Adrenal gland (tissue), 9 donors: ENCODE measurements at regions not wholly inside any gene's neighbourhood (a gene's known extent, or its start where the extent isn't known, plus 50 kb on each side); places are given as distances from the start of the nearest gene placed in this dataset.

Experiments
- DNase-seq, 7 donors: peaks; one replicate each; pipeline ENCODE4 v3.0.0-alpha.2; 2019 to 2020
- H3K27ac ChIP-seq, 5 donors: fragments of 200-600 bp; sonication (generic) in 4 of 5; 1 replicate in 3 of 5; 2 replicates in 2 of 5; pipeline versions ENCODE4 v1.5.1 to v1.8.0; 2016 to 2020; ENCODE audit warnings: mild to moderate bottlenecking in 1 of 5
- H3K27me3 ChIP-seq: fragments of 200-600 bp; 2 replicates; pipeline ENCODE4 v1.8.0; 2021
- H3K36me3 ChIP-seq, 2 donors: fragments of 200-600 bp; replicated peaks in 1 of 2; 1 replicate in 1 of 2; 2 replicates in 1 of 2; pipeline versions ENCODE4 v1.5.1 to v1.8.0; 2018 to 2022
- H3K4me1 ChIP-seq, 2 donors: fragments of 200-600 bp; replicated peaks in 1 of 2; 1 replicate in 1 of 2; 2 replicates in 1 of 2; pipeline versions ENCODE4 v1.5.1 to v1.8.0; 2018 to 2021
- H3K4me3 ChIP-seq, 4 donors: fragments of 200-600 bp; sonication (generic) in 3 of 4; one replicate each; pipeline ENCODE4 v1.5.1; 2016 to 2018
- H3K9me3 ChIP-seq, 3 donors: fragments of 200-600 bp; sonication (generic) in 1 of 3; replicated peaks in 1 of 3; 1 replicate in 2 of 3; 2 replicates in 1 of 3; pipeline versions ENCODE4 v1.5.1 to v1.8.0; 2016 to 2021
- POLR2A ChIP-seq, 2 donors: fragments of 450-650 bp; IDR thresholded peaks; one replicate each; pipeline ENCODE4 v1.6.1; 2017; ENCODE audit warnings: antibody characterized with exemption in 2 of 2, mild to moderate bottlenecking in 2 of 2, moderate library complexity in 1 of 2
- WGBS, 4 donors: extraction: QIAGEN DNeasy Blood & Tissue Kit in 2 of 4; methylation state at CpG; one replicate each; pipeline versions ENCODE4 v1.1.5 to v1.1.7; 2013 to 2017; 5-methylcytosine and 5-hydroxymethylcytosine counted together
- intact Hi-C, 2 donors: fragments of 100-400 bp; cut with DNase I; formaldehyde crosslinking; loops; one replicate each; pipeline versions ENCODE4 v1.14.1 to v1.15.0; 2022 to 2023
- TF ChIP-seq, protein P1 (sequence below), 6 experiments: fragments of 450-650 bp in 4 of 6; fragments of 200-600 bp in 2 of 6; sonication (generic) in 1 of 6; IDR thresholded peaks; 1 replicate in 5 of 6; 2 replicates in 1 of 6; pipeline versions ENCODE4 v1.5.1 to v1.8.0; 2016 to 2021; ENCODE audit warnings: antibody characterized with exemption in 6 of 6, mild to moderate bottlenecking in 2 of 6, moderate library complexity in 1 of 6
- donor health status: healthy with polysubstance abuse.
- donor health status: Bipolar disorder and iron deficiency.
- donor health status: DM: yes; HTN: yes; CAD: no.
- donor health status: DM: no; HTN: no; CAD: no.
- donor health status: DM: no; HTN: no; CAD: no.

DNA sequence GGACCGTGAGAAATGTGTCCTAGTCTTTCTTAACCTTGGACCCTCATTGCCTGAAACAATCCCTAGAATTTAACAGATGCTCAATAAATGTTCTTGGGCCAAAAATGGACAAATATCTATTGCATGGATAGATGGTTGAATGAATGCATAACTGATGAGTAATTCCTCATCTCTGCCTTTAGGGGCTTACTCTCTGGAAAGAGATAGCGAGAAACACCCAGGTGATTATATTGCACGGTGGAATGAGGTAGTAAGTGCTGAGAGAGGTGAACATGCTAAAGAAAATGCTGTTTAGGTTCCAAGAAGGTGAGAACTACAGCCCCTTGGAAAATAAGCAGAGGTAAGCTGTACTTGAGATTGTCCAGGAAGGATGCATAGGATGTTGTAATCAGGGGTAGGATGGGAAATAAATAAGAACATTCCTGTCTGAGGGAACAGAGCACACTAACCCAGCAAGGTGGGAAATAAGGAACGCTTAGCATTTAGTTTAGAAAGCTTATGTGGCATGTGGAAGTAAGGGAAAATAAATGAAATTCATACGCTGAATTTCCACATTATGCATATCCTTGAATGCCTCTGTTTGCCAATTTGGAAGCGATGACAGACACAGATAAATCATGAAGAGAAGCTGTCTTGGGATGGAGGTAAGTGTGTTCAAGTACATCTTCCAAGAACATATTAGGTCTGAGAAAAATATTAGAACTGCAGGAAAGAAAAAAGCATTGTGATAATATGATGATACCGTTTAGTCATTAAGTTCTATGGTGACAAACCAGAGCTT lies 426.6 kb downstream of the ARHGEF28 start:
- Histone ChIP-seq H3K36me3 (no peaks in the 10 kb centered on the region), H3K27me3 (no peaks in the 10 kb centered on the region), H3K9me3 (no peaks in the 10 kb centered on the region), H3K4me1 (no peaks in the 10 kb centered on the region), H3K4me3 (no peak overlapping the region), H3K27ac (no peak overlapping the region)
- no peak for DNase-seq
- 82 to 89% (median 88%) methylated on average over 7 of the region's 7 CpGs for WGBS, 4 donors
- intact Hi-C loops = no loop called here
- TF ChIP-seq, protein P1, sequence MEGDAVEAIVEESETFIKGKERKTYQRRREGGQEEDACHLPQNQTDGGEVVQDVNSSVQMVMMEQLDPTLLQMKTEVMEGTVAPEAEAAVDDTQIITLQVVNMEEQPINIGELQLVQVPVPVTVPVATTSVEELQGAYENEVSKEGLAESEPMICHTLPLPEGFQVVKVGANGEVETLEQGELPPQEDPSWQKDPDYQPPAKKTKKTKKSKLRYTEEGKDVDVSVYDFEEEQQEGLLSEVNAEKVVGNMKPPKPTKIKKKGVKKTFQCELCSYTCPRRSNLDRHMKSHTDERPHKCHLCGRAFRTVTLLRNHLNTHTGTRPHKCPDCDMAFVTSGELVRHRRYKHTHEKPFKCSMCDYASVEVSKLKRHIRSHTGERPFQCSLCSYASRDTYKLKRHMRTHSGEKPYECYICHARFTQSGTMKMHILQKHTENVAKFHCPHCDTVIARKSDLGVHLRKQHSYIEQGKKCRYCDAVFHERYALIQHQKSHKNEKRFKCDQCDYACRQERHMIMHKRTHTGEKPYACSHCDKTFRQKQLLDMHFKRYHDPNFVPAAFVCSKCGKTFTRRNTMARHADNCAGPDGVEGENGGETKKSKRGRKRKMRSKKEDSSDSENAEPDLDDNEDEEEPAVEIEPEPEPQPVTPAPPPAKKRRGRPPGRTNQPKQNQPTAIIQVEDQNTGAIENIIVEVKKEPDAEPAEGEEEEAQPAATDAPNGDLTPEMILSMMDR (IDR thresholded peaks at IDR 0.05) = no peak
- no peak for TF ChIP-seq POLR2A (IDR thresholded peaks at IDR 0.05)

DNA sequence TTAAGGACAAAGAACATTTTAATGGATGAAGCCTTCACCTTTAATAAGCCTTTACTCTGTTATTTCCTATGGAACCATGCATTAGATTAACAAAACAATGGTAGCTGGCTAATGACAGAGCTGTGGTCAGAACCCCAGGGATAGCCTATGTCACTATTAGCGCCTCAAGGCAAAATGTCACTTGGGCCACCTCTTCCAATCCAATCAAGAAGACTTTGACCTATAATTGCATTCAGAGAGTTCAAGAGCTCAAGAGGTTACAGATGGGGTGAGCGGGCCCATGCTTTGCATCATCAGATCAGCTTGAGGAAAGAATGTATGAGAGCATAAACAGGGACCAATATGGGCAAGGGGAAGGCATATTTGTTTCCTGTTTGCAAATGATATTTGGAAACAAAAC lies 425.1 kb downstream of the ARHGEF28 start:
- WGBS, 4 donors = 94 to 98% (median 96%) methylated on average over 2 of the region's 2 CpGs
- intact Hi-C loops = no loop called here
- no peaks in the 10 kb centered on the region for H3K9me3 ChIP-seq
- H3K27ac ChIP-seq = no peak overlapping the region
- TF ChIP-seq, protein P1 (IDR thresholded peaks at IDR 0.05) = no peak
- TF ChIP-seq POLR2A (IDR thresholded peaks at IDR 0.05) = no peak
- no peaks in the 10 kb centered on the region for H3K27me3 ChIP-seq
- H3K36me3 ChIP-seq = no peaks in the 10 kb centered on the region
- no peak overlapping the region for H3K4me3 ChIP-seq
- no peaks in the 10 kb centered on the region for H3K4me1 ChIP-seq
- DNase-seq = no peak

DNA sequence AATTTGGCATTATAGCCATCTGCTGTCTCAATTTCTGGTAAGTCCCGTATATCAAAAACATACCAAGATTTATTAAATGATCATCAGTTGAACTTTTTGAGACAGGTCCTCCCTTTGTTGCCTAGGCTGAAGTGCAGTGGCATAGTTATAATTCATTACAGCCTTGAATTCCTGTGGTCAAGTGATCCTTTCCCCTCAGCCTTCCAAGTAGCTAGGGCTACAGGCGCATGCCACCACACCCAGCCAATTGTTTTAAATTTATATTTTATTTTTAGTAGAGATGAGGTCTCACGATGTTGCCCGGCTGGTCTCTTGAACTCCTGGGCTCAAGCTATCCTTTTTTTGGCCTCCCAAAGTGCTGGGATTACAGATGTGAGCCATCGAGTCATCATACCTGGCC lies 418.9 kb downstream of the ARHGEF28 start:
- H3K36me3 ChIP-seq = no peaks in the 10 kb centered on the region
- intact Hi-C loops = no loop called here
- H3K9me3 ChIP-seq = no peaks in the 10 kb centered on the region
- H3K4me3 ChIP-seq = no peak overlapping the region
- H3K27me3 ChIP-seq = no peaks in the 10 kb centered on the region
- TF ChIP-seq POLR2A (IDR thresholded peaks at IDR 0.05) = no peak
- 89 to 96% (median 92%) methylated on average over 5 of the region's 5 CpGs for WGBS, 4 donors
- H3K4me1 ChIP-seq = no peaks in the 10 kb centered on the region
- H3K27ac ChIP-seq = no peak overlapping the region
- DNase-seq = no peak

DNA sequence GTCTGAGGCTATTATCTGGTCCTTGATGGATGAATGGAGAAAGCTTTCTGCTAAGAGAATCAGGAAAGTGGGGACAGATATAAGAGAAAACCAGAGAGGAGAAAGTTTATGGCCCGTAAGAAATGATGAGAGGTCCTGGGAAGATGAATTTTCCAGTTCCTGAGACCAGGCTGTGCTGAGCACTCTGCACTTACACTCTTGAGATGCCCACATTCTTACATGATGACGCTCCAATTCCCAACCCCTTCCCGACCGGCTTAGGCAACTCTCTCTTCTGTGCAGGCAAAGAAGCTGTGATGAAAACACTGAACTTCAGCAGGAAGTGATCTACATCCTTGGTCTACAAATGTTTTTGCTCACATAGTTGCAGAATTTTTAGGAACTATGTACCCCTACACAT lies 417.0 kb downstream of the ARHGEF28 start:
- H3K4me3 ChIP-seq = no peak overlapping the region
- TF ChIP-seq, protein P1 (IDR thresholded peaks at IDR 0.05) = no peak
- TF ChIP-seq POLR2A (IDR thresholded peaks at IDR 0.05) = no peak
- H3K27me3 ChIP-seq = no peaks in the 10 kb centered on the region
- 83 to 88% (median 86%) methylated on average over 4 of the region's 4 CpGs for WGBS, 4 donors
- H3K27ac ChIP-seq = no peak overlapping the region
- intact Hi-C loops = no loop called here
- no peak for DNase-seq
- H3K9me3 ChIP-seq = no peaks in the 10 kb centered on the region
- no peaks in the 10 kb centered on the region for H3K36me3 ChIP-seq
- H3K4me1 ChIP-seq = no peaks in the 10 kb centered on the region

DNA sequence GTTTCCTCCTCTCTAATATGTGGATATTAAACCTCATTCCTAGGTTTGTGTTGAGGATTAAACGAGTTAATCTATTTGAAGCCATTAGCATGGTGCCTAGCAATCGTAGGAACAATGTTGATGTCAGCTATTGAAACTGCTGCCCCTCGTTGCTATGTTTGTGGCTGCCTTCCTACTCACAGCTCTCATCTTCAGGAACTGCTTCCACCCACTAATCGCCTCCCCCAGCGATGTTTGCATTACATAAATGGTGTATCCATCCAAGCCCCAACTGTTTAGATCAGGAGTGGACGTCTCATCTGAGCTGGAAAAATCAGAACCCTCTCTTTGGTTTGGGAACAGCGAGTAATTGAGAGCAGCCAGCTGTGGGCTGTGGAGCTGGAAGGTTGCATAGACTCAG lies 416.6 kb downstream of the ARHGEF28 start:
- Histone ChIP-seq H3K9me3 (no peaks in the 10 kb centered on the region), H3K36me3 (no peaks in the 10 kb centered on the region), H3K27me3 (no peaks in the 10 kb centered on the region), H3K4me1 (no peaks in the 10 kb centered on the region), H3K27ac (no peak overlapping the region), H3K4me3 (no peak overlapping the region)
- TF ChIP-seq, protein P1 (IDR thresholded peaks at IDR 0.05) = no peak
- no peak for TF ChIP-seq POLR2A (IDR thresholded peaks at IDR 0.05)
- intact Hi-C loops = no loop called here
- WGBS, 4 donors = 85 to 88% (median 86%) methylated on average over 7 of the region's 7 CpGs
- DNase-seq = no peak
